Vagina (tissue), 2 donors: ENCODE measurements at regions not wholly inside any gene's neighbourhood (a gene's known extent, or its start where the extent isn't known, plus 50 kb on each side); places are given as distances from the start of the nearest gene placed in this dataset.

ENCODE experiments used
- CTCF ChIP-seq, 3 experiments: fragments of 450-650 bp in 2 of 3; fragments of 200-600 bp in 1 of 3; sonication (generic) in 1 of 3; IDR thresholded peaks; one replicate each; pipeline ENCODE4 v1.5.1; 2017 to 2019; ENCODE audit warnings: antibody characterized with exemption in 3 of 3, mild to moderate bottlenecking in 2 of 3, moderate library complexity in 2 of 3
- POLR2A ChIP-seq, 2 donors: fragments of 450-650 bp; IDR thresholded peaks; one replicate each; pipeline ENCODE4 v1.6.1; 2017; ENCODE audit warnings: antibody characterized with exemption in 2 of 2, mild to moderate bottlenecking in 2 of 2, moderate library complexity in 2 of 2
- POLR2AphosphoS5 ChIP-seq, 2 donors: sonication (generic); formaldehyde crosslinking; IDR thresholded peaks; one replicate each; pipeline ENCODE4 v1.9.0; 2017; ENCODE audit warnings: antibody characterized with exemption in 2 of 2, mild to moderate bottlenecking in 2 of 2, low read depth in 1 of 2; ENCODE audit not compliant: insufficient read depth in 1 of 2

GRCh38 chr7:96823274-96823673 lies 113.6 kb upstream of the SEM1 start:
- no peak for TF ChIP-seq CTCF (IDR thresholded peaks at IDR 0.05)
- TF ChIP-seq POLR2A (IDR thresholded peaks at IDR 0.05), result no peak
- TF ChIP-seq POLR2AphosphoS5 (IDR thresholded peaks at IDR 0.05; ENCODE audit: insufficient read depth in 1 of 2, low read depth in 1 of 2), result no peak
